ENCODE measurements at regions not wholly inside any gene's neighbourhood (a gene's known extent, or its start where the extent isn't known, plus 50 kb on each side); places are given as distances from the start of the nearest gene placed in this dataset.

DNA sequence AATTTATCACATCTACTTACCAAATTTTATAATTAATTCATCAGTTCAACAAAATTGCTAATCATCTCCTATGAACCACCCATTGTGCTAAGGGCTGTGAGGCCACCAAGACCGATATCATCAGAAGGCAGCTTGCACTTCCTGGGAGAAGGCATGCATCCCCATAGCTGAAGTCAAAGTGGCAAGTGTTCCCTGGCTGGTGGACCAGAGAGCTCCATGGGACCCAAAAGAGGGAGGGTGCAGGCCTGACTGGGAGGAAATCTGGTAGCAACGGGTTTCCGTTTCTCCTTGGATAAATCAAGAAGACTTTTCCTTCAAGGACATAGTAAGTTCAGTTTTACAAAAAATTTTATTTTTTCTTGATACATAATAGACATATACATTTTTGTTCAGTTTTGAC, 325.2 kb downstream of the FGF9 start:
- TF ChIP-seq, protein P1, sequence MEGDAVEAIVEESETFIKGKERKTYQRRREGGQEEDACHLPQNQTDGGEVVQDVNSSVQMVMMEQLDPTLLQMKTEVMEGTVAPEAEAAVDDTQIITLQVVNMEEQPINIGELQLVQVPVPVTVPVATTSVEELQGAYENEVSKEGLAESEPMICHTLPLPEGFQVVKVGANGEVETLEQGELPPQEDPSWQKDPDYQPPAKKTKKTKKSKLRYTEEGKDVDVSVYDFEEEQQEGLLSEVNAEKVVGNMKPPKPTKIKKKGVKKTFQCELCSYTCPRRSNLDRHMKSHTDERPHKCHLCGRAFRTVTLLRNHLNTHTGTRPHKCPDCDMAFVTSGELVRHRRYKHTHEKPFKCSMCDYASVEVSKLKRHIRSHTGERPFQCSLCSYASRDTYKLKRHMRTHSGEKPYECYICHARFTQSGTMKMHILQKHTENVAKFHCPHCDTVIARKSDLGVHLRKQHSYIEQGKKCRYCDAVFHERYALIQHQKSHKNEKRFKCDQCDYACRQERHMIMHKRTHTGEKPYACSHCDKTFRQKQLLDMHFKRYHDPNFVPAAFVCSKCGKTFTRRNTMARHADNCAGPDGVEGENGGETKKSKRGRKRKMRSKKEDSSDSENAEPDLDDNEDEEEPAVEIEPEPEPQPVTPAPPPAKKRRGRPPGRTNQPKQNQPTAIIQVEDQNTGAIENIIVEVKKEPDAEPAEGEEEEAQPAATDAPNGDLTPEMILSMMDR (IDR thresholded peaks at IDR 0.05; ENCODE audit: insufficient read depth, low read depth, low read length): no peak
- no peak for TF ChIP-seq EZH2 (IDR thresholded peaks at IDR 0.05; ENCODE audit: insufficient read depth, low read length)
